NCI-H2227 treated with DMSO at 0.1 percent for 48 hours (cell line): ENCODE measurements at regions not wholly inside any gene's neighbourhood (a gene's known extent, or its start where the extent isn't known, plus 50 kb on each side); places are given as distances from the start of the nearest gene placed in this dataset.
"Not testable (repeated sequence)": the region's sequence is repeated elsewhere in the genome, so short reads cannot be mapped to it uniquely, and the experiment has no call there.

Source experiments
- DNase-seq: peaks from one replicate; lab custom pipeline; 2025; lab: John Stamatoyannopoulos, UW

GRCh38 chr6:9103876-9104521 is 668.7 kb upstream of the SLC35B3 start:
- DNase-seq: no peak

DNA sequence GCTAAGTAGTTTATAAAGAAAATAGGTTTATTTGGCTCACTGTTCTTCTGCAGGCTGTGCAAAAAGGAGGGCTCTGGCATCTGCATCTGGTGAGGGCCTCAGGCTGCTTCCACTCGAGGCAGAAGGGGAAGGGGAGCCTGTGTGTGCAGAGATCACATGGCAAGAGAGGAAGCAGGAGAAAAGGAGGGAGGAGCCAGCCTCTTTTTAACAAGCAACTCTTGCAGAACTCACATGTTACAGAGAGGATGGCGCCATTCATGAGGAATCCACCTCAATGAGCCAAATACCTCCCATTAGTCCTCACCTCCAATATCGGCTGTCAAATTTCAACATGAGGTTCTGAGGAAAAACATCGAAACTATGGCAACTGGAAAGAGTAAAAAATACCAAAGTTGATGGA is 666.6 kb upstream of the SLC35B3 start:
- no peak for DNase-seq

DNA sequence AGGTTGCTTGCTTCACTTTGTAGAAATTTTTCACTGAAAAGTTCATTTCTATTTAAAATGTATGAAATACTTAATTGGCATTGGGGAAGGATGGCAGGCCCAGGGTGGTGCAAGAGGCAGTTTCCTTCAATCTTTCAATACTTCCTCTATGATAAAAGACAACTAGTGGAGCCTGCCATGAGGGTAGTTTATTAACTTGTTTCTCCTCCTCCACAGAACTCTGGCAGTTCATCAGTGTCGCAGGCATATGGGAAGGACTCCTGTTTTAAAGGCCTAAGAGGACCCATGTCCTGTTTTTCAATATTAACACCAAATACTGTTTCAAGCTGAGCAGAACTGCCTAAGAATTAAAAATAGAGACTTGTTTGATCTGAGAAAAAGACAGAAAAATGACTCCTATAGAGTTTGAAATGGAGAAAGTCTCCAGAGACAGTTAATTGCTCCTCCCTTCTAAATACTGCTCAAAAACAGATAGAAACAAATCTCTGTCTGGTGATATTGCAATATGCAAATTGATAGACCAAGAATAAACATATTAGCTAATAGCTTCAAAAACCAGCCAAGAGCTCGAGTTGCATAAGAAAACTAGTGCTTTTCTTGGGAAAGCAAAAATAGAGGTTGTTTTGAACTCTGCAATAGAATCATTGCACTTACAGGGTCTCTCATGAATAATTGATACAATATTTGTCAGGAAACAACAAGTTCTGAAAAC is 665.7 kb upstream of the SLC35B3 start:
- no peak for DNase-seq

DNA sequence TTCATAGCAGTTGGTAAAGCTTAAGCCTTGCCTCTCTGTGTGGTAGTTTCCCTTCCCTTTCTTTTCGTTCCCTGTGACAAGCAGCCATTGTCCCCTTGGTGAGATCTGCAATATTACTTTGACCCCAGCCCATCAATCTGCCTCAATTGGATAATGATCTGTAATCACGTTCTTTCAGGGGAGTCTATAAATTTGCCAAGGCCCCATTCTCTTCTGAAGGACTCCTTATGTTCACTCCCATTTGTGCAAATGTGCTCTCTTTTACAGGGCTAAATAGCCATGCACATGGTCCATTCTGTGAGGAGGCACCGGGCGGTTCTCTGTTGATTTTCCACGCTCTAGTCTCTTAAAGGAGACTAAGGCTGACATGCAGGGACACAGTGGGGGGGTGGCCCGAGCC is 660.4 kb upstream of the SLC35B3 start:
- peak; percentile 97 for DNase-seq

DNA sequence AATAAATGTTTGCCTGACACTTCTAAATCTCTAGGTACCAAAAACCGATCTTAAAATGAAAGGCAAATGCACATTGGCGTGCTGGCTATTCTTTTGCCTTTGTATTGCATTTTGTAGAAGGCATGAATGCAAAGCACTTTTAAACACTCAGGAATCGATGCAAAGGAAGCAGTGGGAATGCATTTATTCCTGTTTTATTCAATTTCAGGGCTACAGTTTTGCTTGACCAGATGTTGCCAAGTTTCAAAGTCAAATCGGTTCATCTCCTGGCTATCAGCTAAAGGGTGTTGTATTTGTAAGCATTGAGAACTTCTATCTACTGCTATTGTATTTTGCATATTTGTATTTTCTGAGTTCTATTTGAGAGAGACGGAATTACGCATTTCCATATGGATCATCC is 659.8 kb upstream of the SLC35B3 start:
- no peak for DNase-seq

DNA sequence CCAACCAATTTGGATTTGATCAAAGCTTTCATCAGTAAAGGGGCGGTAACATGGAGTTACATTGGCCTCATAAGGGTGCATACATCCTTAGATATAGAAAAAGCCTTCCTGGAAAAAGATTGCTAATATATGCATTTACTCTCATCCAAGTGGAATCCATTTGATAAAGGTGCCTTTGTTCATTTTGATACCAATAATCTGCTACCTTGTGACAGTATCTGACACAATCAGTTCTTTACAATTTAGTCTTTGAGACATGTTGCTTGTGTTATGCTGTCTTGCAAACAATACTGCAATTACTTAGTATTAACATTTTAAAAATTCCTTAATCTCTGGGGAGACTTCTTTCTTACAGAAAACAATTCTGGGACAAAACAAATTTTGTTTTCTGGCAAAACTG is 654.4 kb upstream of the SLC35B3 start:
- no peak for DNase-seq

DNA sequence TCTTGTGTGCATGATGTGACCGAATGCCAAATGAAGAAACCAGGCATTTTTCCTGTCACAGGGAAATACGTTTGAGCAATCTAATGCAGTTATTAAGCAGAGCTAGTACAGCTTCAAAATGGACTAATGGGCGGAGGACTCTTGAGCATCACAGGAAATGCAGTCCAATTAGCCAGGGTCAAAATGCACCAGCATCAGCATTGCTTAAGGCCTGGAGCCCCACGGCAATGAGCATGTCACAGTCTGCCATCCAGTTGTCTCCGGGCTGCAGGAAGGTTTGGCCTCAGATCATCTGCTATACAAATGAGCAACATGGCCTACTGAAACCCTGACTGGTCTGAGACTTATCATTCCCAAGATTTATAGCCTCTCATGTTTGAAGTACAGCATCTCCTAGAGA is 652.1 kb upstream of the SLC35B3 start:
- peak; percentile 65 for DNase-seq

- DNase-seq: no peak
Observed at GRCh38 chr6:9086331-9086730, 651.0 kb upstream of the SLC35B3 start.

GRCh38 chr6:9085709-9086070 is 650.3 kb upstream of the SLC35B3 start:
- no peak for DNase-seq

DNA sequence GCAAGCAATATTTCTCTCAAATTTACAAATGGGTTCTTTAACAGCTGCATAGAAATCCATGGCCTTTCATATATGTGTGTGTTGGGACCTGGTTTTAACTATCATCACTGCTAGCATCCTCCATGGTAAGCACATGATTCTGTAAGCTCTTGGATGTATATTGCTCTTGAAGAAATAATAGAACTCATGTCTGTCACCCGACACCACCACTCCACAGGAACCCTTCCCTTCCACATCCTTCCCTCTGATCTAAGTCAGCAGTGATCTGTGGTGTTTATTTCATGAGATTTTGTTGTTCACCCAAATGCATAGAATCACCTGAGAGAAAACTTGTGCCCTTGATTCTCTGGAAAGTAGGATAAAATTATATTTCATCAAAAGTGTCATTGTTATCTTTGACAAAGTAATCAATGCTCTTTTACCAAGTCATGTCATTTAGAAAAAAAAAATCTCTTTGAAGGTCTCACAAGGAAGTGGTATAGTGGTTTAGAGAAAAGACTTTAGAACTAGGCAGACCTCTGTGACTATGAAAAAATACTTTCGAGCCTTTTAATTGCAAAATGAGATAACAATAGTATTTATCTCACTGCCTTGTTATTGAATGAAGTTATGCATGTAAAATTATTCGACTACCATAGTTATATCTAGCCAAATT is 649.8 kb upstream of the SLC35B3 start:
- no peak for DNase-seq

- no peak for DNase-seq
Observed at GRCh38 chr6:9083108-9083507, 647.8 kb upstream of the SLC35B3 start.

GRCh38 chr6:9066726-9067125 is 631.4 kb upstream of the SLC35B3 start:
- no peak for DNase-seq

GRCh38 chr6:9064156-9064555 is 628.8 kb upstream of the SLC35B3 start:
- no peak for DNase-seq

DNA sequence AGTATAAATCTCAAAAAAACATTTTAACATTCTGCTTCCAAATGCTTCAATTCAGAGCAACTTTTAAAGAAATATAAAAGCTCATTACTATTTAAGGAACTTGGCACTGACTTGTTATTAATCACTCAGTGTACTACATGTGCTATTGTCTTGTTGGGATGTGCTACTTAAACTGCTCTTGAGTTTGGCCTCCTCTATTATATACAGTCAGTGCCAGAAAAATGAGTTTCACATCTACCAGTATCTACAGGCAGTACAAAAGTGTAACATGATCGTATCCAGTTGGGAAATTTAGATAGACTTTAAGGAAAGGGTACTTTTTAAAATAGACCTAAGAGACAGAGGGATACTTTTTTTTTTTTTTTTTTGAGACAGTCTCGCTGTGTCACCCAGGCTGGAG is 627.3 kb upstream of the SLC35B3 start:
- no peak for DNase-seq

DNA sequence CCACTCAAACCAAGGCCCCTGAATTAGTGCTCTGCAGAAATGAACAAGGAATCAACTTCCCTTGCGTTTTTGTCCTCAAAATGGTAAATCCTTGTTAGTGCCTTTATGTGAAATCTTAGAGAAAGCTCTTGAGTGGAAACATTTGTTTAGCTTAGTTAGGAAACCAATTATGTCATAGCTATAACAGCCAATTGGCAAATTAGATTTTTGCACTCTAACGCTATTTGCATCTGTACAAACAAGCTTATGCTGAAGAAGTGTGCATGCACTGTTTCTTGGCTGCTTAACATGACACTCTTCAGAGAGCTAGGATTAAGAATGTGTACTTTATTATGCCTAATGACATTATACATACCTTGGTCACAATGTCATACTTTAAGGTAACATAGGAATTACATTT is 622.6 kb upstream of the SLC35B3 start:
- no peak for DNase-seq

DNA sequence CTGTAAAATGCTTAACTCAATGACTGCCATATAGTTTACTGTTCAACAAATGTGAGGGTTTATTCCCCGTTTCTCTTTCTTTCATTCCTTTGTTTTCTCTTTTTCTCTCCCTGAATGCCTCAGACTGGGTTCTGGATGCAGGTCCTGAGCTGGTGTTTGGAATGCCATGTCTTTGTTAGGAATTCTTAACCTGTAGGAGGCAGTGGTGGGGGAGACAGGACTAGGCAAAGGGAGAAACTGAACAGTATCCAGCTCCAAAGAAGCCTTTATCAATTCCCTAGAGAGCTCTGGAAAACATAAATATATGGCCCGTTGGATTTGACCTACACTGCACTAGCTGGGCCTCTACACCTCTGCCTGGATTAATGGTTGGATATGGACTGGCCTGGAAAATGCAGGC is 621.2 kb upstream of the SLC35B3 start:
- DNase-seq: no peak

DNA sequence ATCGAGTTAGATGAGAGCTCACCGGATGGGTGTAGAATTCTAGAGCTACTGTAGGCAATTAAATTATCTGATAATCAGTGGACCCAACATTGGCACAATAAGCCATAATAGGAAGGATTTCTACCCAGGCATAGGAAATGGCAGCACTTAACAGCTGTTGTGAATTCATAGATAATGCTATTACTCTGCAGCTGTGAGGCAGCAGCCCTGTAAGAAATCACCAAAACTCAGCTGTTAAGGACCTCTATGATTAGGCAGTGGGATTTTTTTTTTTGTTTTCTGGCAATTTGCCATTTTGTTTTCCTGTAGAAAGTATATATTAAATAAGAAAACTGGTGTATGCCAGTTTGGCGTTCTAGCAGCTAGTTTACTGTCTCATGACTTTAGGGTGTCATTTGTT is 609.1 kb upstream of the SLC35B3 start:
- DNase-seq: peak; percentile 47

DNA sequence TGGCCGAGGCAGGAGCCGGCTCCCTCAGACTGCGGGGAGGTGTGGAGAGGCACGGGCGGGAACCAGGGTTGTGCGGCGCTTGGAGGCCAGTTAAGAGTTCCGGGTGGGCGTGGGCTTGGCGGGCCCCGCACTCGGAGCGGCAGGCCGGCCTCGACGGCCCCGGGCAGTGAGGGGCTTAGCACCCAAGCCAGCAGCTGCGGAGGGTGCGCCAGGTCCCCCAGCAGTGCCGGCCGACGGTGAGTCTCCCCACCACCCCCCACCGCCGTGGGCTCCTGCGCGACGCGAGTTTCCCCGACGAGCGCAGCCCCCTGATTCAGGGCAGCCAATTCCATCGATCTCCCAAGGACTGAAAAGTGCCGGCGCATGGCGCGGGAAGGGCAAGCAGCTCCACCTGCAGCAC is 605.4 kb upstream of the SLC35B3 start:
- DNase-seq: no peak

GRCh38 chr6:9039258-9039657 is 603.9 kb upstream of the SLC35B3 start:
- DNase-seq: no peak

GRCh38 chr6:9028086-9028485 is 592.7 kb upstream of the SLC35B3 start:
- no peak for DNase-seq

GRCh38 chr6:9025796-9026394 is 590.5 kb upstream of the SLC35B3 start:
- no peak for DNase-seq

DNA sequence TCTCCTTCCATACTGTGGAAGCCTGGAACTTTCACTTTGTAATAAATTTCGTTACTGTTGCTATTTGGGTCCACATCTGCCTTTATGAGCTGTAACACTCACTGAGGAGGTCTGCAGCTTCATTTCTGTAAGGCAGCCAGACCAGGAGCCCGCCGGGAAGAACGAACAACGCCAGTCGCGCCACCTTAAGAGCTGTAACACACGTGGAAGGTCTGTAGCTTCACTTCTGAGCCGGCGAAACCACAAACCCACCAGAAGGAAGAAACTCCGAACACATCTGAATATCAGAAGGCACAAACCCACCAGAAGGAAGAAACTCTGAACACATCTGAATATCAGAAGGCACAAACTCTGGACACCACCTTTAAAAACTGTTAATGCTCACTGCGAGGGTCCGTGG is 589.9 kb upstream of the SLC35B3 start:
- DNase-seq: no peak

DNA sequence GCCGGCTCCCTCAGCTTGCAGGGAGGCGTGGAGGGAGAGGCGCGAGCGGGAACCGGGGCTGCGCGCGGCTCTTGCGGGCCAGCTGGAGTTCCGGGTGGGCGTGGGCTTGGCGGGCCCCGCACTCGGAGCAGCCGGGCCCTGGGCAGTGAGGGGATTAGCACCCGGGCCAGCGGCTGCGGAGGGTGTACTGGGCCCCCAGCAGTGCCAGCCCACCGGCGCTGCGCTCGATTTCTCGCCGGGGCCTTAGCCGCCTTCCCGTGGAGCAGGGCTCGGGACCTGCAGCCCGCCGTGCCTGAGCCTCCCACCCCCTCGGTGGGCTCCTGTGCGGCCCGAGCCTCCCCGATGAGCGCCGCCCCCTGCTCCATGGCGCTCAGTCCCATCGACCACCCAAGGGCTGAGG is 588.9 kb upstream of the SLC35B3 start:
- DNase-seq: not testable (repeated sequence)
